Activated naive CD4-positive, alpha-beta T cell treated with anti-CD3 and anti-CD28 coated beads, Interleukin-2, amount 50 U/mL, for 24 hours (primary cell): ENCODE measurements at regions not wholly inside any gene's neighbourhood (a gene's known extent, or its start where the extent isn't known, plus 50 kb on each side); places are given as distances from the start of the nearest gene placed in this dataset.
"Not testable (repeated sequence)": the region's sequence is repeated elsewhere in the genome, so short reads cannot be mapped to it uniquely, and the experiment has no call there.

Experiments used
- H3K27ac Mint-ChIP-seq: one replicate; pipeline ENCODE4 v1.8.0; 2021; ENCODE audit warnings: mild to moderate bottlenecking, mixed read lengths
- H3K27me3 Mint-ChIP-seq: one replicate; pipeline ENCODE4 v1.8.0; 2021; ENCODE audit warnings: mixed read lengths
- H3K36me3 Mint-ChIP-seq: one replicate; pipeline ENCODE4 v1.8.0; 2021; ENCODE audit warnings: mixed read lengths
- H3K4me1 Mint-ChIP-seq: one replicate; pipeline ENCODE4 v1.8.0; 2021; ENCODE audit warnings: mixed read lengths
- H3K4me3 Mint-ChIP-seq: one replicate; pipeline ENCODE4 v1.8.0; 2021; ENCODE audit warnings: mild to moderate bottlenecking, mixed read lengths
- H3K9me3 Mint-ChIP-seq: one replicate; pipeline ENCODE4 v1.8.0; 2021; ENCODE audit warnings: mixed read lengths

- H3K4me1 Mint-ChIP-seq = no peaks in the 10 kb centered on the region
- H3K9me3 Mint-ChIP-seq = no peaks in the 10 kb centered on the region
- H3K27me3 Mint-ChIP-seq = no peaks in the 10 kb centered on the region
- H3K4me3 Mint-ChIP-seq = no peak overlapping the region
- no peak overlapping the region for H3K27ac Mint-ChIP-seq
- no peaks in the 10 kb centered on the region for H3K36me3 Mint-ChIP-seq
Measured at GRCh38 chr4:11074581-11075241, 354.0 kb downstream of the HS3ST1 start.

DNA sequence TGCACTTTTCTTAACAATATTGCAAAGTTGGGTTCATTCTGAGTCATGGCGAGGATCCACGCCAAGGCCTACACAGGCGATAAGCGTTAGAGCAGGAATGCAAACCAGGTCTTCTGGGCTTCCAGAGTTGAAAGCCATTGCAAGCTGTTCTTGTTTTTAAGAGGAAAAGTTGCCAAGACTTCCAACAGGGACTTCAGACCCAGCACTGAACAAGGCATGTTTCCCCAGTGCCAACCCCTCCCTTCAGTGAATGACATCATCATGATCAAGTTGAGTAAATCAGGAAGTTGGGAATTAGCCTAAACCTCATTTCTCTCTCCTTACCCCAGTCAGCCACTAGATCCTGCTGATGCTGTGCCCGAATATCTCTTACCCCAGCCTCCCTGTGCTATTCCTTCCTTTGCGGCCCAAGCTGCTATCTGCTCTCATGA is 355.1 kb downstream of the HS3ST1 start:
- Mint-ChIP-seq H3K9me3 (no peaks in the 10 kb centered on the region), H3K4me1 (no peaks in the 10 kb centered on the region), H3K27me3 (no peaks in the 10 kb centered on the region), H3K4me3 (no peak overlapping the region), H3K36me3 (no peaks in the 10 kb centered on the region), H3K27ac (no peak overlapping the region)

GRCh38 chr4:11072999-11073398 is 355.7 kb downstream of the HS3ST1 start:
- H3K4me3 Mint-ChIP-seq = no peak overlapping the region
- no peaks in the 10 kb centered on the region for H3K27me3 Mint-ChIP-seq
- H3K27ac Mint-ChIP-seq = no peak overlapping the region
- no peaks in the 10 kb centered on the region for H3K9me3 Mint-ChIP-seq
- no peaks in the 10 kb centered on the region for H3K4me1 Mint-ChIP-seq
- no peaks in the 10 kb centered on the region for H3K36me3 Mint-ChIP-seq

DNA sequence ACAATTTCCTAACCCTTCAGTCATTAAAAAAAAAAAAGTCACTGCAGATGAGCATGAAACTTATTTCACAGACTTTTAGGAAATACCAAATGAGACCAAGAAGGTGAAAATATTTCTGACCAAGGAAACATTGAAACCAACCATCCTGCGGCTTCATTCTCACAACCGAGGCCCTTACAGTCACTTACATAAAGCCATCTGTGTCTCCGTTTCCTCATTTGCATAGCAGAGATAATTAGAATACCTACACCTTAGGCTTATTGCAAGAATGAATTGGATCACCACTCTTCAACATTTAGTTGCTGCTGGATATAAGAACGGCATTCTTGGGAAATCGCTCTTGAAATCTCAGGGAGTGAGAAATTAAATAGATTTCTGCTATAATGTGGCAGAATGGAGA is 356.2 kb downstream of the HS3ST1 start:
- Mint-ChIP-seq H3K27me3 (no peaks in the 10 kb centered on the region), H3K27ac (no peak overlapping the region), H3K36me3 (no peaks in the 10 kb centered on the region), H3K4me1 (no peaks in the 10 kb centered on the region), H3K4me3 (no peak overlapping the region), H3K9me3 (no peaks in the 10 kb centered on the region)

GRCh38 chr4:11070813-11071212 is 357.9 kb downstream of the HS3ST1 start:
- no peaks in the 10 kb centered on the region for H3K36me3 Mint-ChIP-seq
- H3K9me3 Mint-ChIP-seq = no peaks in the 10 kb centered on the region
- no peak overlapping the region for H3K4me3 Mint-ChIP-seq
- no peak overlapping the region for H3K27ac Mint-ChIP-seq
- no peaks in the 10 kb centered on the region for H3K4me1 Mint-ChIP-seq
- no peaks in the 10 kb centered on the region for H3K27me3 Mint-ChIP-seq

- H3K27me3 Mint-ChIP-seq = no peaks in the 10 kb centered on the region
Measured at GRCh38 chr4:11069581-11070211, 359.0 kb downstream of the HS3ST1 start.

GRCh38 chr4:11069083-11069482 is 359.6 kb downstream of the HS3ST1 start:
- Mint-ChIP-seq H3K4me1 (no peaks in the 10 kb centered on the region), H3K4me3 (no peak overlapping the region), H3K36me3 (no peaks in the 10 kb centered on the region), H3K9me3 (no peaks in the 10 kb centered on the region), H3K27me3 (no peaks in the 10 kb centered on the region), H3K27ac (no peak overlapping the region)

More at GRCh38 chr4:11069581-11070211, 359.0 kb downstream of the HS3ST1 start:
- H3K4me1 Mint-ChIP-seq = no peaks in the 10 kb centered on the region
- no peaks in the 10 kb centered on the region for H3K36me3 Mint-ChIP-seq
- H3K4me3 Mint-ChIP-seq = no peak overlapping the region
- H3K9me3 Mint-ChIP-seq = no peaks in the 10 kb centered on the region
- no peak overlapping the region for H3K27ac Mint-ChIP-seq

GRCh38 chr4:11066584-11066983 is 362.1 kb downstream of the HS3ST1 start:
- not testable (repeated sequence) for H3K4me3 Mint-ChIP-seq, H3K9me3 Mint-ChIP-seq, H3K27ac Mint-ChIP-seq, H3K27me3 Mint-ChIP-seq, H3K36me3 Mint-ChIP-seq, H3K4me1 Mint-ChIP-seq

DNA sequence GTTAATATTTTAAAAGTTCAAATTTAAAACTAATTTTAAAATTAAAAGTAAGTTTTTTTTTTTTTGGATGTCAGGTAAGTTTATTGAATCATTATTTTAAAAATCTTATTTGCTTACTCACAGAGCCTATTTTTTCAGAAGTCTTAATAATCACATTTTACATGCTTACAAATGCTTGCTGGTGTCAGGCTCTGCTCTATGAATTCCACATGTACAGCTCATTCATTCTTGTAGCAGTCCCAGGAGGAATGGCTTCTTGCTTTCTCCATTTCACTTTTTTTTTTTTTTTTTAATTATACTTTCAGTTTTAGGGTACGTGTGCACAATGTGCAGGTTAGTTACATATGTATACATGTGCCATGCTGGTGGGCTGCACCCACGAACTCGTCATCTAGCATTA is 368.1 kb downstream of the HS3ST1 start:
- H3K9me3 Mint-ChIP-seq, H3K27me3 Mint-ChIP-seq, H3K4me3 Mint-ChIP-seq, H3K27ac Mint-ChIP-seq, H3K36me3 Mint-ChIP-seq, H3K4me1 Mint-ChIP-seq: not testable (repeated sequence)

DNA sequence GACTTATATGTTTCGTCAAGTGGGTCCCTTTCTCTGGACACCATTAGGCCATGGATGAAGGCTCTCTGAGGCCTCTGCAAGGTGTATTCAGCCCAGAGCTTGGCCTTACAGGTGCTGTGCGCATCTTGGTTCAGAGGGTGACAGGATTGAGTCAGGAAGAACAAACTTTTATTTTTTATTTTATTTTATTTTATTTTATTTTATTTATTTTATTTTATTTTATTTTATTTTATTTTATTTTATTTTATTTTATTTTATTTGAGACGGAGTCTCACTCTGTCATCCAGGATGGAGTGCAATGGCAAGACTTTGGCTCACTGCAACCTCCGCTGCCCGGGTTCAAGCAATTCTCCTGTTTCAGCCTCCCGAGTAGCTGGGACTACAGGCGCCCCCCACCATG is 370.4 kb upstream of the CLNK start:
- not testable (repeated sequence) for H3K27me3 Mint-ChIP-seq, H3K4me3 Mint-ChIP-seq, H3K4me1 Mint-ChIP-seq, H3K27ac Mint-ChIP-seq, H3K36me3 Mint-ChIP-seq, H3K9me3 Mint-ChIP-seq

- H3K4me3 Mint-ChIP-seq = no peak overlapping the region
- no peaks in the 10 kb centered on the region for H3K27me3 Mint-ChIP-seq
- H3K4me1 Mint-ChIP-seq = no peaks in the 10 kb centered on the region
- no peak overlapping the region for H3K27ac Mint-ChIP-seq
- no peaks in the 10 kb centered on the region for H3K36me3 Mint-ChIP-seq
- H3K9me3 Mint-ChIP-seq = peaks cover 3% of the 10 kb centered on the region
Measured at GRCh38 chr4:11053601-11054220, 369.1 kb upstream of the CLNK start.

DNA sequence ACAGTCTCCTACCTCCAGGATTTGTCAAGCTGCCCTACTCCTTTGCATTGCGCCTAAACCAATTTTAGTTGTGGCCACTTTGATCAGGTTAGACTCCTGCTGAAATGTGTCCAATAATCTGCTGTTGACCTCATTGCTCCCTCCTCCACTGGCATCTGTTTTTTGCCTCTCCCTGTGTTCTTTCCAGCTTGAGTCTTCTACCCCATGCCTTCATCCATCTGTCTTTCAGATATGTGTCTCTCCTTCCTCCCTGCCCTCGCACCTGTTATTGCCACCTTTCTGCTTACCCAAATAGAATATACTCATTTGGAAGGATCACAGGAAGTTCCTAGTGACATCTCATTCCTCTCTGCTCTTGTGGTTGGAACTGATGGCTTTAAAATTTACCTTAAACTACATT is 366.6 kb upstream of the CLNK start:
- no peaks in the 10 kb centered on the region for H3K36me3 Mint-ChIP-seq
- no peak overlapping the region for H3K4me3 Mint-ChIP-seq
- H3K27ac Mint-ChIP-seq = no peak overlapping the region
- no peaks in the 10 kb centered on the region for H3K27me3 Mint-ChIP-seq
- H3K9me3 Mint-ChIP-seq = peaks cover 5% of the 10 kb centered on the region
- H3K4me1 Mint-ChIP-seq = no peaks in the 10 kb centered on the region

DNA sequence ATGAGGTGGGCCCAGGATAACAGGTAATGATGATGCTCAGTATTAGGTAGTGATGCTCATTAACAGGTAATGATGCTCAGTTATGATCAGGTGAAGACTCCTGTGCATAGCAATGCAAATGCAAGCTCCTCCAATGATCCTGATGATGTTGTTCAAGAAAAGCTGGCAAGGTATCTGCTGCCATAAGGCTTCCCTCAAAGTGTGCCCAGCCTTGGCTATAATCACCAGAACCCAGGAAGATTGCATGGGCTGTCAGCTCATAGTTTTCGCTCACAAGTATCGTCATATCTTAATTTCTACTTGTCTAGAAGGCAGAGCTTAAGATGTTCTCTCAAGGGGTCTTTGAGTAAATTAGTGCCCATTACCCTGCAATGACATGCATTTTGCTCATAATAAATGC is 366.2 kb upstream of the CLNK start:
- H3K9me3 Mint-ChIP-seq = peaks cover 5% of the 10 kb centered on the region
- H3K27me3 Mint-ChIP-seq = no peaks in the 10 kb centered on the region
- H3K36me3 Mint-ChIP-seq = no peaks in the 10 kb centered on the region
- H3K4me1 Mint-ChIP-seq = no peaks in the 10 kb centered on the region
- H3K4me3 Mint-ChIP-seq = no peak overlapping the region
- H3K27ac Mint-ChIP-seq = no peak overlapping the region

DNA sequence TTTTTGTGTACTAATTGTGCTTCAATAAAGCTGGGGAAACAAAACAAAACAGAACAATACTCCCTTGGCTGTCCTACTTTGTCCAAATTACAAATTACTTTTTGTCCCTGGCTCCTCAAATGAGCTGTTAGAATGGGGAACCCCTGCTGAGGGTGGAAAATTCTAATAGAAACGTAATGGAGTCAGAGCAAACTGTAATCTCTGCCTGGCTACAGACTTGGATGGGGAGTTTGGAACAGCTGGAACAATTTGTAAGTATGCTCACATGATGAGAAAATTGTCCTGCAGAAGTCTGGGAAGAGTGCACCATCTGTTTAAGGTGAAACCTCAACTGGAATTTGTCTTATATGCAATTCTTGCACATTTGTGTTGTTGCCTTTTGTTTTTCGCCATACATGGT is 364.4 kb upstream of the CLNK start:
- Mint-ChIP-seq H3K9me3 (peaks cover 5% of the 10 kb centered on the region), H3K27me3 (no peaks in the 10 kb centered on the region), H3K4me1 (no peaks in the 10 kb centered on the region), H3K27ac (no peak overlapping the region), H3K36me3 (no peaks in the 10 kb centered on the region), H3K4me3 (no peak overlapping the region)

DNA sequence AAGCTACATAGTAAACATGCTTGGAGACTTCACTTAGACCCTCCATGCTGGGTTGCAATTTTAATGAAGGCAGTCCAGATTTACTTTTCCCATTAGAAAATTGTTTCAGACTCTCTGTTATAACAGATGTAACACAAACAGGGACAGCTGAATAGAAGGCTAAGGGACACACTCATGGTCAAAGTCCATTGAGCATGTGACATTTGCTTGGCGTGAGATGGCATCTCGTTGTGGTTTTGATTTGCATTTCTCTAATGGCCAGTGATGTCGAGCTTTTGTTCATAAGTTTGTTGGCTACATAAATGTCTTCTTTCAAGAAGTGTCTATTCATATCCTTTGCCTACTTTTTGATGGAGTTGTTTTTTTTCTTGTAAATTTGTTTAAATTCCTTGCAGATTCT is 358.2 kb upstream of the CLNK start:
- no peaks in the 10 kb centered on the region for H3K36me3 Mint-ChIP-seq
- H3K9me3 Mint-ChIP-seq = peaks cover 5% of the 10 kb centered on the region
- H3K4me3 Mint-ChIP-seq = no peak overlapping the region
- no peak overlapping the region for H3K27ac Mint-ChIP-seq
- no peaks in the 10 kb centered on the region for H3K27me3 Mint-ChIP-seq
- no peaks in the 10 kb centered on the region for H3K4me1 Mint-ChIP-seq

DNA sequence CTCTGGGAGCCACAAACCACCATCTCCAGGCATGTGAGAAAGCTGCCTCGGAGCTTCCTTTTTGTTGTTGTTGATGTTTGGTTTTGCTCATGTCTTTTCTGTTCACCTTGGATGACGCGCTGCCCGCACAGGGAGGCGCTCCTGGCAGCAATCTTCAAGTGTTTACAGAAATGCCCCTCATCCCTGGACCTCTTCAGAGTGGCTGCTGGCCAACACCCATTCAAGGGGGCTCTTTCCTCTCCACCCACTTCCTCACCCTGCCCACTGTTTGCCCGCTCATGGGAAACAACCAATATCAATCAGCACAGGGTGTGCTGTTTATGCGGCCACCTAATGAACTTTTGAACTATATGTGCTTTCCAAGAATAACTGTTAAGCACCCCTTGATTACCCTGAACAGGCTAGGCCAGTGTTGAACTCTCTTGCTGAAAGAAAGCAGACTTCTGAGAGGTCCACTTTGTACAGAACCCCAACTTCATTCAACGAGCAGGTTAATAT is 355.1 kb upstream of the CLNK start:
- H3K36me3 Mint-ChIP-seq = no peaks in the 10 kb centered on the region
- H3K4me3 Mint-ChIP-seq = no peak overlapping the region
- H3K27ac Mint-ChIP-seq = no peak overlapping the region
- no peaks in the 10 kb centered on the region for H3K4me1 Mint-ChIP-seq
- H3K27me3 Mint-ChIP-seq = no peaks in the 10 kb centered on the region
- no peaks in the 10 kb centered on the region for H3K9me3 Mint-ChIP-seq
